Lung (tissue), 11 donors: ENCODE measurements at regions not wholly inside any gene's neighbourhood (a gene's known extent, or its start where the extent isn't known, plus 50 kb on each side); places are given as distances from the start of the nearest gene placed in this dataset.

ENCODE experiments used
- ATAC-seq: fragments of 200-7000 bp; cut with Tn5 transposase; one replicate; pipeline ENCODE4 v1.9.1; 2020; ENCODE audit warnings: moderate number of reproducible peaks; ENCODE audit not compliant: insufficient read depth, low FRiP score
- DNase-seq, 3 donors: peaks; one replicate each; pipeline ENCODE4 v3.0.0-alpha.2; 2013 to 2017
- H3K27ac ChIP-seq, 2 donors: one replicate each; pipeline ENCODE4 v1.5.1; 2013; ENCODE audit warnings: mild to moderate bottlenecking in 2 of 2, moderate library complexity in 2 of 2, control low read depth in 1 of 2, inconsistent platforms in 1 of 2, low read depth in 1 of 2, low read length in 1 of 2
- H3K27me3 ChIP-seq, 3 donors: one replicate each; pipeline ENCODE4 v1.5.1; 2013; ENCODE audit warnings: low read length in 2 of 3; ENCODE audit not compliant: control insufficient read depth in 3 of 3, insufficient read depth in 3 of 3
- H3K36me3 ChIP-seq, 4 donors: one replicate each; pipeline ENCODE4 v1.5.1; 2013; ENCODE audit warnings: low read length in 4 of 4, mild to moderate bottlenecking in 1 of 4, moderate library complexity in 1 of 4; ENCODE audit not compliant: control insufficient read depth in 4 of 4, insufficient read depth in 4 of 4
- H3K4me1 ChIP-seq, 5 donors: one replicate each; pipeline ENCODE4 v1.5.1; 2013; ENCODE audit warnings: low read length in 5 of 5, mild to moderate bottlenecking in 2 of 5, moderate library complexity in 1 of 5; ENCODE audit not compliant: control insufficient read depth in 5 of 5, insufficient read depth in 5 of 5
- H3K4me3 ChIP-seq: one replicate; pipeline ENCODE4 v1.5.1; 2013; ENCODE audit warnings: mild to moderate bottlenecking, control low read depth, moderate library complexity
- H3K9ac ChIP-seq, 2 donors: one replicate each; pipeline ENCODE4 v1.5.1; 2013; ENCODE audit warnings: low read length in 2 of 2, control low read depth in 1 of 2; ENCODE audit not compliant: insufficient read depth in 1 of 2
- H3K9me3 ChIP-seq, 4 donors: one replicate each; pipeline ENCODE4 v1.5.1; 2013; ENCODE audit warnings: low read length in 3 of 4, mild to moderate bottlenecking in 1 of 4, moderate library complexity in 1 of 4; ENCODE audit not compliant: control insufficient read depth in 4 of 4, insufficient read depth in 3 of 4
- WGBS, 2 donors: extraction: QIAGEN DNeasy Blood & Tissue Kit; methylation state at CpG; one replicate each; pipeline ENCODE4 v1.1.7; 2013; 5-methylcytosine and 5-hydroxymethylcytosine counted together
- TF ChIP-seq, protein P1 (sequence below): IDR thresholded peaks from 2 replicates; pipeline ENCODE4 v1.5.1; 2012; ENCODE audit warnings: mild to moderate bottlenecking; ENCODE audit errors: control extremely low read depth, extremely low read depth
- donor health status: control.
- donor health status: control.
- donor health status: Bipolar disorder and iron deficiency.
- donor health status: healthy.
- donor health status: DM: yes; HTN: yes; CAD: no.

DNA sequence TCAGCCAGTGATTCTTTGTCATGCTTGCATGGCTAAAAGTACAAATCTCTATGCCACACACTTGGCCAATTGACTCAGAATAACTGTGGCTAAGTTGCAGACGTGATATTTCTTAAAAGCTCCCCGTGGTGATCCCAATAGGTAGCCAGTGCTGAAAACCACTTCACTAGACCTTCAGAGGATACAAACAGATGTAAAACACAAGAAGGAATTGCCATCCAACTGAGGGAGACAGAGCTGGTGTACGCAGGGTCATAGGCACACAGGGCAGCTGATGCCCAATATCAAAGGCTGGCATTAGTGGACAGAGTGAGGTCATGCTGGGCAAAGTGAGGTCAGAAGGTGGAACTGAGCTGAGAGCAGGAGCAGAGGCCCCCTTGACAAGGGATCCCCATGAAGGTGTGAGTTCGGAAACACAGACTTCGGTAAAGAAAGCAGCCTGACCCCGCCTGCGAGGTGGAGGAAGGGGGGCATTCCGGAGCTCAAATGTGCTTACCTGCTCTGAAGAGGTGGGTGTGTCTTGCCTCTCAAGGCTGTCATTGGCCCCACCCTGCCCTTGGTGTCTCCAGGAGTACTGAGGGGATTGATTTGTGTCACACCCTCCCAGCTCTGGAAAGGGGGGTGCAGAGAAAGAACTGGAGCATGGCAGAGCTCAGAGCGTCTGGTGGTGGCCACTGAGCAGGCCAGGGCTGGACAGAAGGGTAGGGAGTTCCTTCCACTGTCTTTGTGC is 344.9 kb upstream of the B3GAT1 start:
- Histone ChIP-seq H3K9ac (no peak overlapping the region), H3K27ac (no peak overlapping the region), H3K4me3 (no peak overlapping the region), H3K4me1 (no peaks in the 10 kb centered on the region), H3K27me3 (peaks cover 0 to 4% (median 0%) of the 10 kb centered on the region in 3 donors), H3K36me3 (no peaks in the 10 kb centered on the region), H3K9me3 (peaks cover 0 to 2% (median 0%) of the 10 kb centered on the region in 4 donors)
- TF ChIP-seq, protein P1, sequence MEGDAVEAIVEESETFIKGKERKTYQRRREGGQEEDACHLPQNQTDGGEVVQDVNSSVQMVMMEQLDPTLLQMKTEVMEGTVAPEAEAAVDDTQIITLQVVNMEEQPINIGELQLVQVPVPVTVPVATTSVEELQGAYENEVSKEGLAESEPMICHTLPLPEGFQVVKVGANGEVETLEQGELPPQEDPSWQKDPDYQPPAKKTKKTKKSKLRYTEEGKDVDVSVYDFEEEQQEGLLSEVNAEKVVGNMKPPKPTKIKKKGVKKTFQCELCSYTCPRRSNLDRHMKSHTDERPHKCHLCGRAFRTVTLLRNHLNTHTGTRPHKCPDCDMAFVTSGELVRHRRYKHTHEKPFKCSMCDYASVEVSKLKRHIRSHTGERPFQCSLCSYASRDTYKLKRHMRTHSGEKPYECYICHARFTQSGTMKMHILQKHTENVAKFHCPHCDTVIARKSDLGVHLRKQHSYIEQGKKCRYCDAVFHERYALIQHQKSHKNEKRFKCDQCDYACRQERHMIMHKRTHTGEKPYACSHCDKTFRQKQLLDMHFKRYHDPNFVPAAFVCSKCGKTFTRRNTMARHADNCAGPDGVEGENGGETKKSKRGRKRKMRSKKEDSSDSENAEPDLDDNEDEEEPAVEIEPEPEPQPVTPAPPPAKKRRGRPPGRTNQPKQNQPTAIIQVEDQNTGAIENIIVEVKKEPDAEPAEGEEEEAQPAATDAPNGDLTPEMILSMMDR: no peak
- ATAC-seq (no peak), DNase-seq (no peak)
- 63 to 67% methylated on average over 9 of the region's 9 CpGs for WGBS, 2 donors

DNA sequence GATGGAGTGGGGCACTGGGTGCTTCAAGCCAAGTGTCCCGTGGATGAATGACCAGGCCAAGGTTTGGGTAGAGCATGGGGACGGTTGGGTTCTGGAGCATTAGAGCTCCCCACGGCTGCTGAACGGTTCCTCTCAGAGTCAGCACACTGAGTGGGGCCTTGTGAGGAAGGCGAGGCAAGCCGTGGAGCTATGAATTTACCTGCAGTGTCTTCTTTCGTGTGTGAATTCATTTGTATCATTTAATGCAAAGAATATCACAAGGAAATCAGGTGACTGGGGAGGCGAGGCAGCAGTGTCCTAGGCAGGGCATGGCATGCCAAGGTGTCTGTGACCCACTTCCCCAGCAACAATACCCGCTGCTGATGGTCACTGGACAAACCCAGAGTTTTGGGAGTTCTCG is 343.5 kb upstream of the B3GAT1 start:
- Histone ChIP-seq H3K27me3 (peaks cover 0 to 4% (median 4%) of the 10 kb centered on the region in 3 donors), H3K4me1 (no peaks in the 10 kb centered on the region), H3K36me3 (no peaks in the 10 kb centered on the region), H3K9ac (no peak overlapping the region), H3K4me3 (no peak overlapping the region), H3K9me3 (peaks cover 0 to 2% (median 0%) of the 10 kb centered on the region in 4 donors), H3K27ac (no peak overlapping the region)
- WGBS, 2 donors: 75 to 88% methylated on average over 10 of the region's 10 CpGs
- ATAC-seq (no peak), DNase-seq (no peak)
- TF ChIP-seq, protein P1: no peak

DNA sequence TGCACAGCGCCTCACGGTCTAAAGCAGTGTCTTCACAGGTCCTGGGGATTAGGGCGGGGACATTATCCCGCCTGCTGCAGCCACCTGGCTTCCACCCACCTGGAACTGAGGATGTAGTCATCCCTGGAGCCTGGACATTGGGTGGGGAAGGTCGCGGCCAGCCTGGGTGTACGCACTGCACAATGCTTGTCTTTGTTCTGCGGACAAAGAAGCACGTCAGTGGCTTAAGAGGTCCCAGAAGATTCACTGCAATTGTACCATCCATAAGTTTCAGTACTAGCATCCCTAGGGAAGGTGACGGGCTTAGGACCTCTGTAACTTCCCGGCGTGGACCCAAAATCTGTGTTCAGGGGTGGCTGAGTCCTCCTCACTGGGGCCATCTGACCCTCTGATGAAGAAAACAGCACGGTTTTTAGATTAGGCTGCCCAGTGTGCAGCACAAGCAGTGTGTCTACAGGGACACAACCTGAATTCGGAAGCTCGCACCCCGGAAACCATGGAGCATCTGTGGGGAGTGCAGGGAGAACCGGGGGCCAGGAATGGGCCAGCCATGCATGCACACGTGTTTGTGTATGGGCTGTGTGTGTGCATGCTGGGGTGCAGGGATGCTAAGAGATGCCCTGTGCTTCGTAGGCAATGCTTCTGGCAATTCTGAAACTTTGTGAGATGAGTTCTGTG is 342.6 kb upstream of the B3GAT1 start:
- TF ChIP-seq, protein P1: no peak
- H3K27ac ChIP-seq: no peak overlapping the region
- WGBS, 2 donors: 66 to 73% methylated on average over 18 to 19 of the region's 19 CpGs
- DNase-seq: no peak
- no peaks in the 10 kb centered on the region for H3K4me1 ChIP-seq
- H3K27me3 ChIP-seq: peaks cover 0 to 5% (median 4%) of the 10 kb centered on the region in 3 donors
- H3K9me3 ChIP-seq: no peaks in the 10 kb centered on the region
- no peak for ATAC-seq
- H3K4me3 ChIP-seq: no peak overlapping the region
- H3K36me3 ChIP-seq: no peaks in the 10 kb centered on the region
- H3K9ac ChIP-seq: no peak overlapping the region
